Pancreas (tissue), 10 donors: ENCODE measurements at regions not wholly inside any gene's neighbourhood (a gene's known extent, or its start where the extent isn't known, plus 50 kb on each side); places are given as distances from the start of the nearest gene placed in this dataset.

Experiments
- ATAC-seq, 4 donors: fragments of 200-7000 bp; cut with Tn5 transposase; one replicate each; pipeline versions ENCODE4 v1.8.0 to v1.9.1; 2020; ENCODE audit warnings: mild to moderate bottlenecking in 4 of 4, moderate library complexity in 4 of 4
- DNase-seq, 6 donors: peaks; one replicate each; pipeline ENCODE4 v3.0.0-alpha.2; 2020
- FAIRE-seq: peaks from 2 replicates; lab custom pipeline; 2012; peaks lifted over from hg19 to GRCh38; lab: Jason Lieb, UNC
- H3K27ac ChIP-seq, 4 donors: fragments of 200-600 bp; sonication (generic); 1 replicate in 3 of 4; 2 replicates in 1 of 4; pipeline versions ENCODE4 v1.5.0 to v1.8.0; 2020
- H3K27me3 ChIP-seq, 4 donors: fragments of 200-600 bp; one replicate each; pipeline ENCODE4 v1.8.0; 2021
- H3K36me3 ChIP-seq, 3 donors: fragments of 200-600 bp; sonication (generic) in 1 of 3; one replicate each; pipeline versions ENCODE4 v1.5.0 to v1.8.0; 2020 to 2021
- H3K4me1 ChIP-seq, 3 donors: fragments of 200-600 bp; one replicate each; pipeline ENCODE4 v1.8.0; 2021
- H3K4me3 ChIP-seq, 4 donors: fragments of 200-600 bp; sonication (generic) in 2 of 4; one replicate each; pipeline versions ENCODE4 v1.5.0 to v1.8.0; 2020 to 2021
- H3K9me3 ChIP-seq, 4 donors: fragments of 200-600 bp; one replicate each; pipeline ENCODE4 v1.8.0; 2021
- CTCF ChIP-seq, 4 donors: fragments of 200-600 bp; sonication (generic) in 3 of 4; IDR thresholded peaks; one replicate each; pipeline versions ENCODE4 v1.5.0 to v1.8.0; 2021; ENCODE audit warnings: antibody characterized with exemption in 4 of 4
- WGBS, 2 donors: extraction: QIAGEN DNeasy Blood & Tissue Kit; methylation state at CpG; one replicate each; pipeline ENCODE4 v1.1.7; 2013; 5-methylcytosine and 5-hydroxymethylcytosine counted together
- intact Hi-C, 3 donors: fragments of 100-400 bp; cut with DNase I; formaldehyde crosslinking; loops; one replicate each; pipeline versions ENCODE4 v1.11.1 to v1.14.2; 2022
- donor health status: healthy with polysubstance abuse.
- donor health status: DM: no; HTN: no; CAD: no; lungs with moderate emphysema.
- donor health status: DM: no; HTN: no; CAD: no.
- donor health status: control.
- donor health status: control.
- donor health status: Bipolar disorder and iron deficiency.
- donor health status: DM: yes; HTN: yes; CAD: no.
- donor health status: DM: no; HTN: no; CAD: no.
- donor health status: DM: no; HTN: no; CAD: no.
- donor health status: DM: yes; HTN: yes; CAD: no.

- Histone ChIP-seq H3K27ac (no peak overlapping the region), H3K27me3 (no peaks in the 10 kb centered on the region), H3K4me3 (no peak overlapping the region), H3K36me3 (no peaks in the 10 kb centered on the region), H3K4me1 (no peaks in the 10 kb centered on the region), H3K9me3 (no peaks in the 10 kb centered on the region)
- intact Hi-C loops: no loop called here
- ATAC-seq (no peak), DNase-seq (no peak), FAIRE-seq (no peak)
- WGBS, 2 donors: 36 to 48% methylated on average over 1 of the region's 1 CpG
- TF ChIP-seq CTCF (IDR thresholded peaks at IDR 0.05): no peak
These were observed 356.4 kb upstream of the EDIL3 start for GRCh38 chr5:84741056-84741455.

DNA sequence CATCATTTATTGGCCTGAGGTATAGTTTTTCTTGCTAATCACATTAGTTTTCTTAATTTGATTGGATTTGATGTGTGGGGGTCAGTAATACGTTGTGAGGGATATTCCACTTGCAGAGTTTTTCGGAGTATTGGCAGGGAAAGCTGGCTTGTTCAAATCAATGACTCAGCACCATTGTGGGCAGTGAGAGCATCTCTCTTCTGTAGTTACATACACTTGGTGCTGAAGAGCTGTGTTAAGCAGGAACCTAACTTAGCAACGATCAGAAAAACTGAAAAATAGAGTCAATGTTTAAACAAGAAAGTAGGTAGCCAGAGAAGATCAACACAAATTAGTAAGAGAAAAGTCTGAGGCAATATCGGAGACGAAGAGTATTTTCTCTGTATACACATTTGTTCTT, 344.6 kb upstream of the EDIL3 start:
- DNase-seq: no peak
- FAIRE-seq: no peak
- H3K9me3 ChIP-seq: no peaks in the 10 kb centered on the region
- H3K4me1 ChIP-seq: no peaks in the 10 kb centered on the region
- no peak for TF ChIP-seq CTCF (IDR thresholded peaks at IDR 0.05)
- no peaks in the 10 kb centered on the region for H3K36me3 ChIP-seq
- WGBS, 2 donors: 42 to 50% methylated on average over 5 of the region's 5 CpGs
- no peak overlapping the region for H3K27ac ChIP-seq
- ATAC-seq: no peak
- H3K4me3 ChIP-seq: no peak overlapping the region
- intact Hi-C loops: no loop called here
- H3K27me3 ChIP-seq: no peaks in the 10 kb centered on the region

DNA sequence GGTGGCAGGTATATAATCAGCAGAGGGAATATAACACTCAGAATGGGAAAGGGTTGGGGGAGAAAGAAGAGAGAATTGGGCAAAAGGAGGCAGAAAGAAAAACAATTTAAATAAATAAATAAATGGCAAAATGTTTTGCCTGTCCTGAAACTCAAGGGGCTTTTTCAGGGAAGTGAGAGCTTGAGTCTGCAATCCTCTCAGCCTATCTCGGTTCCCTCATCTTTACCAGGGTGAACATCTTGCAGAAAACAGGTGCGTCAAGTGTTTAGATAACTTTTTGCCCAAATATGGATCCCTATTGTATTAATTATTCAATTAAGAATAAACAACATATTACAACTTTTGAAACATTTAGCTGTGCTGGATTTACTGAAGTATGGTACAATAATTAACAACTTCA, 343.0 kb upstream of the EDIL3 start:
- Histone ChIP-seq H3K27ac (no peak overlapping the region), H3K9me3 (no peaks in the 10 kb centered on the region), H3K27me3 (no peaks in the 10 kb centered on the region), H3K4me1 (no peaks in the 10 kb centered on the region), H3K36me3 (no peaks in the 10 kb centered on the region), H3K4me3 (no peak overlapping the region)
- WGBS, 2 donors: 84 to 86% methylated on average over 2 of the region's 2 CpGs
- DNase-seq (no peak), FAIRE-seq (no peak), ATAC-seq (no peak)
- intact Hi-C loops: no loop called here
- no peak for TF ChIP-seq CTCF (IDR thresholded peaks at IDR 0.05)

DNA sequence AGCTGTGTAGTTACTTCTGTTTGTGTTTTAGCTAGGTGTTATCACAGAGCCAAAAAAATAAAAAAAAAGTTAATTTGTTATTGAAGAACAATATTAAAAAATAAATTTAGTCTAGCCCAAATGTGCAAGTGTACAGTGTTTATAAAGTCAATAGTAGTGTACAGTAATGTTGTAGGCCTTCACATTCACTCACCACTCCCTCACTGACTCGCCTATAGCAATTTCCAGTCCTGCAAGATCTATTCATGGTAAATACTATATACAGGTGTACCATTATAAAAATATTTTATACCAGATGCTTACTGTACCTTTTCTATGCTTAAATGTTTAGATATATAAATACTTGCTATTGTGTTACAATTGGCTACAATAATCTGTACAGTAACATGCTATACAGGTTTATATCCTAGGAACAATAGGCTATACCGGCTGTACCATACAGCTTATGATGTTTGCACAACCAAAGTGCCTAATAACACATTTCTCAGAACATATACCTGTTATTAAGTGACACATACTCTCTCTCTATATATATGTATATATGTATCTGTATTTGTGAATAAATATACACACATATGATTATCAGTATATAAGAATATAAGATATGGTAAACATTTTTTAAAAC, 341.4 kb upstream of the EDIL3 start:
- ATAC-seq: no peak
- Histone ChIP-seq H3K36me3 (no peaks in the 10 kb centered on the region), H3K4me1 (no peaks in the 10 kb centered on the region), H3K4me3 (no peak overlapping the region), H3K27me3 (no peaks in the 10 kb centered on the region), H3K27ac (no peak overlapping the region), H3K9me3 (no peaks in the 10 kb centered on the region)
- 85 to 94% methylated on average over 2 of the region's 2 CpGs for WGBS, 2 donors
- TF ChIP-seq CTCF (IDR thresholded peaks at IDR 0.05): no peak
- intact Hi-C loops: no loop called here
- DNase-seq: no peak
- FAIRE-seq: no peak

DNA sequence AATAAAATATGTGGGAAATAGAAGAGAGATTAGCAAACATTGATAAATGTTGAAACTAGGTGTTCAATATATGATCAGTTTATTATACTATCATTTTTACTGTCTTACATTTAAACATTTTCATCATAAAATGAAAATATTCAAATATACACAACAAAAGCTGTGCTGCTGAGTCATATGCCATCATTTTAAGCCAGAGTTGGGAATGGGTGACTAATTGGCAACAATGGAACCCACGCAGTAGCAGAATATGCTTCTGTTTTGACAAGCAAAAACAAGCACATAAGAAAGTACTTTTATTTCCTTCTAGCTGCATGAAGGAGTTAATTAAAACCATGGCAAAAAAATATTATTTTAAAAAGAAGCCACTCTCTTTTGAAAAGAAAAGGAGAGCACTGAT, 340.0 kb upstream of the EDIL3 start:
- 91 to 95% methylated on average over 1 of the region's 1 CpG for WGBS, 2 donors
- no peak for FAIRE-seq
- H3K4me3 ChIP-seq: no peak overlapping the region
- no peaks in the 10 kb centered on the region for H3K9me3 ChIP-seq
- H3K36me3 ChIP-seq: no peaks in the 10 kb centered on the region
- no peaks in the 10 kb centered on the region for H3K27me3 ChIP-seq
- intact Hi-C loops: no loop called here
- DNase-seq: no peak
- ATAC-seq: no peak
- no peak overlapping the region for H3K27ac ChIP-seq
- no peak for TF ChIP-seq CTCF (IDR thresholded peaks at IDR 0.05)
- H3K4me1 ChIP-seq: no peaks in the 10 kb centered on the region
